GM12864 (cell line): ENCODE measurements at regions not wholly inside any gene's neighbourhood (a gene's known extent, or its start where the extent isn't known, plus 50 kb on each side); places are given as distances from the start of the nearest gene placed in this dataset.

ENCODE experiments used
- DNase-seq: peaks from one replicate; pipeline ENCODE4 v3.0.0-alpha.2; 2011; ENCODE audit warnings: low read depth
- H3K4me3 ChIP-seq: 2 replicates; pipeline ENCODE4 v1.5.1; 2011; ENCODE audit warnings: mild to moderate bottlenecking, low read depth, low read length, control low read depth
- TF ChIP-seq, protein P1 (sequence below): IDR thresholded peaks from 2 replicates; pipeline ENCODE4 v1.5.1; 2011; ENCODE audit warnings: low read depth, mild to moderate bottlenecking, moderate library complexity, low read length, control low read depth, inconsistent platforms; ENCODE audit errors: missing control alignments

DNA sequence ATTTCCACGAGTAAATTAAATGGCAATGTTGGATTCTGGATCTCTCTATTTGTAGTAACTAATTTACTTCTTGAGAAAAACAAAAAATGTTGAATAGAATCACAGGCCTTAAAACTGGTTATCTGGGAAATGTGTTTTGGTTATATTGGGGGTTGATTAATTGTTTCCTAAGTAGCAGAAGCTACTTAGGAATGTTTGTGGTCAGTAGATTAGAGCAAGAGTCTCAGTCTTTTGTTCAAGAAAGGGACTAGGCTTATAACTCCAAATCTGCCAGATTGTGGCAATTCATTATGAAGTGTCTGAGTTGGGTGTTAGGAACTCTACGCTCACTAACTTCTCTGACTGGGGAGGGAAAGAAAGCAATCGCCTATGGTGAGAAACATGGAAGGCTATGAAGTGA lies 244.3 kb upstream of the PHYHIPL start:
- no peak for DNase-seq
- no peak overlapping the region for H3K4me3 ChIP-seq
- TF ChIP-seq, protein P1, sequence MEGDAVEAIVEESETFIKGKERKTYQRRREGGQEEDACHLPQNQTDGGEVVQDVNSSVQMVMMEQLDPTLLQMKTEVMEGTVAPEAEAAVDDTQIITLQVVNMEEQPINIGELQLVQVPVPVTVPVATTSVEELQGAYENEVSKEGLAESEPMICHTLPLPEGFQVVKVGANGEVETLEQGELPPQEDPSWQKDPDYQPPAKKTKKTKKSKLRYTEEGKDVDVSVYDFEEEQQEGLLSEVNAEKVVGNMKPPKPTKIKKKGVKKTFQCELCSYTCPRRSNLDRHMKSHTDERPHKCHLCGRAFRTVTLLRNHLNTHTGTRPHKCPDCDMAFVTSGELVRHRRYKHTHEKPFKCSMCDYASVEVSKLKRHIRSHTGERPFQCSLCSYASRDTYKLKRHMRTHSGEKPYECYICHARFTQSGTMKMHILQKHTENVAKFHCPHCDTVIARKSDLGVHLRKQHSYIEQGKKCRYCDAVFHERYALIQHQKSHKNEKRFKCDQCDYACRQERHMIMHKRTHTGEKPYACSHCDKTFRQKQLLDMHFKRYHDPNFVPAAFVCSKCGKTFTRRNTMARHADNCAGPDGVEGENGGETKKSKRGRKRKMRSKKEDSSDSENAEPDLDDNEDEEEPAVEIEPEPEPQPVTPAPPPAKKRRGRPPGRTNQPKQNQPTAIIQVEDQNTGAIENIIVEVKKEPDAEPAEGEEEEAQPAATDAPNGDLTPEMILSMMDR: no peak

DNA sequence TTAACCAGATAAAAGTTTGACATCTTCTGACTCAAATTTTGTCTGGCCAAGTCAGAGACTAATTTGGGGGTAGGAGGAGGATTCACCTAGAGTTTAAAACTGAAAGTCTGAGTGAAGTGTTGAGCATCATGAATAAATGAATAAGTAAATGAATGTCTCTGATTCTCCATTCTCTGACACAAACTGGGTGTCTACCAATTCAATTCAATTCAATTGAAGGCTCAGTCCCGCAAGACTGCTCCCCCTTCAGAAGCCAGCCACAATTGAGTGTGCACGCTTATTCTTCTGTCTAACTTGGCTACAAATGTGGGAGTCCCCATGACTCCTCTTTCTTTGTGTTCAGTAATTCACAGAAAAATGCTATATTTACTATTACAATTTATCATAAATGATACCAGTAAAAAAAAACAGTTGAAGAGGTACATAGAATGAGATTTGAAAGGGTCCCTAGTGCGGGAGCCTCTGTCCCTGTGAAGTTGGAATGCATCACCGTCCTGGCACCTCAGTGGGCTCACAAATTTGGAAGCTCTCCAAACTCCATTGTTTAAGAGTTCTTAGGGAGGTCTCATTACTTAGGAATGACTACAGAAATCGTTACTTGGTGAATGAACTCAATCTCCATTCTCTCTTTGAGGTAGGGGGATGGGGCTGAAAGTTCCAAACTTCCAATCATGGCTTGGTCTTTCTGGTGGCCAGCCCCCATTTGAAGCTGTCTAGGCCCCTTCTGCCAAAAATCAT lies 243.7 kb upstream of the PHYHIPL start:
- no peak for DNase-seq
- no peak overlapping the region for H3K4me3 ChIP-seq
- TF ChIP-seq, protein P1: no peak

DNA sequence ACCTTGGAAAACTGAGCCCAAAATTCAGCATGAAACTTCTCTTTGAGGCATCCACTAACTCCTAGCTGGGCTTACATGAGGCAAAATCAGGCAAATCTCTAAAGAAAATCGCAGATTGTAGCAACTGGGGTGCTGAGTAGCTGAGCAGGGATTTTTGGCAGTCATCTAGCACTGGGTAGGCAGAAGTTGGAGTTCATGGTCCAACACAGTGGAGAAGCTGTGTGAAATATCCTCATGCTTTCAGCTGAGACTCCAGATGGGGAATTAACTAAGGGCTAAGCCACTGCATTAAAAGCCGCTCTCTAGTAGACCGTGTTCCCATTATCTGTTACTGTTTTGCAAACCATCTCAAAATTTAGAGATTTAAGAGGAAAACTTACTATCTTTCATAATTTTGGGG lies 240.1 kb upstream of the PHYHIPL start:
- DNase-seq: no peak
- no peak overlapping the region for H3K4me3 ChIP-seq
- TF ChIP-seq, protein P1: no peak

DNA sequence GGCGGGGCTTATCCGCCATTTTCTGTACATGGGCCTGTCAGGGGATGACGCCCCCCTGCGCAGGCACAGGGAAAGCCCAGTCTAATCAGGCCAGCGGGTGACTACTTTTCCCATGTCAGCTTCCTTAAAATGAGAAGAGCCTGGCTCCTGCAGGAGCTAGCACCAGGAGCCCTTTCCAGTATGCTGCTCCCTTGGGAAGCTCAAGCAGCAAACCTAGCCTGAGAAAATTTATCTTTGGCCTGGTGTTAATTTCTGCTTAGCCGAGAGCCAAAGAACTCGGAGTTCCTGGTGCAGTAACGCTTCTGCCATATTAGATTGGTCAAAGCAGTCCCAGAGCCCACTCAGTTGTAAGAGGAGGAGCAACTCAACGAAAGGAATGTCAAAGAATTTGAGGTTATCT lies 239.0 kb upstream of the PHYHIPL start:
- TF ChIP-seq, protein P1: no peak
- H3K4me3 ChIP-seq: no peak overlapping the region
- DNase-seq: no peak

DNA sequence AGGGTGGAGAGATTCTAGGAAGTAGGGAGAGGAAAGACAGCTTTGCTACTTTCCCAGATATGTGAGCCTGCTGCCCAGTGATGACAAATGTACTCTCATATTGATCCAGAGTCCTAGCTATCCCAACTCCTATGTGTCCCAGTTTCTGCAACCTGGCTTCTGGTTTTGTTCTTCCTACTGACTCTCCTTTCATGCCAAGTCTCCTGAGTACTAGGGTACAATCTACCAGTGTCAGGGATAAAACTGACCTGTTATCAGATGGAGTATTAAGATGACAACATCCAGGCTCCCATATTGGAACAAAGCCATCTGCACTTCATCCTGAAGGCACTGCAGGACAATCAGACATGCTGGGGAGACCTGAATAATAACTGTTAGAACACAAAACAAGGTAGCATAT lies 233.7 kb upstream of the PHYHIPL start:
- H3K4me3 ChIP-seq: no peak overlapping the region
- DNase-seq: no peak
- TF ChIP-seq, protein P1: no peak

DNA sequence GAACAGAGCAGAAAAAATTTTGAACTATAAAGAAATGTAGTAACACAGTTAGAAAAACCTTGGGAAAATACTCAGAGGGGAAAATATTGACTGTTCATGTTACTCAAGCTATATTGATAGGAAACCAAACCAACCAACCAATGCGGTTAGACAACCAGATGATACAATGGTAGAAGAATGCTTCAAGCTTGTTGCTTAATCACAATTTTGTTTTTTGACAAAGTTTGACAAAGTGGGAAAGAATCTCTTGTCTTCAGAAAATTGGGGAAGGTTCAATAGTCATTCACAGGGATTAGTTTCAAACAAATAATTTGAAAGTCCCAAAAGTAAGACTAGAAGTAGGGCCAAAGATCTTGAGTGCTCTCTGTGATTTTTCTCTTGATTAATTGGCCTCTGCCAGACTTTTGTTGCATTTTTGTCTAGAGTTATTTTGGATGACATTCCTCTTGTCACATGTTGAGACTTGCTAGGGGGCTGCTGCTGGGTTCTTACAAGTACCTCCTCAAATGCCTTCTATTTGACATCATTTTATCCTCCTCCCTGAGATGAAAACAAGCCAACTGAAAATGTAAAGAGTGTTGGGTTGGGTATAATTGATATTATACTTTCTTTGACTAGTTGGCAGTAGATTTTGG lies 233.1 kb upstream of the PHYHIPL start:
- no peak overlapping the region for H3K4me3 ChIP-seq
- TF ChIP-seq, protein P1: no peak
- DNase-seq: no peak

DNA sequence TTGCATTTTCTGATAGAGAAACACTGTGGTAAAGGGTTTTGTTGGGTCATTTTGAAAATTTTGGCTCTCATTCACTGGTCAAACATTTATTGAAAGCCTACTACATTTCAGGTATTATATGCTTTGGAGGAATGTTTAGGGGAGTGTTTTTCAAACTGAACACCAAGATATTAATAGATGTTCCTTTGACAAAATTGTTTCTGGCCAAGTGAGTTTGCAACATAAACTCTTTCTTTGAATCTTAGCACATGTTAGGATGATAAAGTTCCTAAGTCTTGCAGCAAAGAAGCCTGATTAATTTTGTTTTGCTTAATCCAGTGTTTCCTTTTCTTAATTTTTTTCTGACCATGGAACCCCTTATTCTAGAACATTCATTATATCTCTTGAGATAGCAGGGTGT lies 232.5 kb upstream of the PHYHIPL start:
- TF ChIP-seq, protein P1: no peak
- no peak overlapping the region for H3K4me3 ChIP-seq
- no peak for DNase-seq
